ENCODE measurements at regions not wholly inside any gene's neighbourhood (a gene's known extent, or its start where the extent isn't known, plus 50 kb on each side); places are given as distances from the start of the nearest gene placed in this dataset.

- no peak for TF ChIP-seq MAX (IDR thresholded peaks at IDR 0.05; ENCODE audit: low read depth, low read length)
- no peak for TF ChIP-seq MYC (IDR thresholded peaks at IDR 0.05; ENCODE audit: low read depth, low read length)
- TF ChIP-seq POLR2A (IDR thresholded peaks at IDR 0.05; ENCODE audit: extremely low read depth, insufficient read length) = no peak
- TF ChIP-seq, protein P1, sequence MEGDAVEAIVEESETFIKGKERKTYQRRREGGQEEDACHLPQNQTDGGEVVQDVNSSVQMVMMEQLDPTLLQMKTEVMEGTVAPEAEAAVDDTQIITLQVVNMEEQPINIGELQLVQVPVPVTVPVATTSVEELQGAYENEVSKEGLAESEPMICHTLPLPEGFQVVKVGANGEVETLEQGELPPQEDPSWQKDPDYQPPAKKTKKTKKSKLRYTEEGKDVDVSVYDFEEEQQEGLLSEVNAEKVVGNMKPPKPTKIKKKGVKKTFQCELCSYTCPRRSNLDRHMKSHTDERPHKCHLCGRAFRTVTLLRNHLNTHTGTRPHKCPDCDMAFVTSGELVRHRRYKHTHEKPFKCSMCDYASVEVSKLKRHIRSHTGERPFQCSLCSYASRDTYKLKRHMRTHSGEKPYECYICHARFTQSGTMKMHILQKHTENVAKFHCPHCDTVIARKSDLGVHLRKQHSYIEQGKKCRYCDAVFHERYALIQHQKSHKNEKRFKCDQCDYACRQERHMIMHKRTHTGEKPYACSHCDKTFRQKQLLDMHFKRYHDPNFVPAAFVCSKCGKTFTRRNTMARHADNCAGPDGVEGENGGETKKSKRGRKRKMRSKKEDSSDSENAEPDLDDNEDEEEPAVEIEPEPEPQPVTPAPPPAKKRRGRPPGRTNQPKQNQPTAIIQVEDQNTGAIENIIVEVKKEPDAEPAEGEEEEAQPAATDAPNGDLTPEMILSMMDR (IDR thresholded peaks at IDR 0.05; ENCODE audit: low read depth, low read length) = no peak
- H3K4me3 ChIP-seq (ENCODE audit: low read depth, low read length) = no peak overlapping the region
- no peak for DNase-seq (ENCODE audit: low read depth)
These were observed 403.7 kb upstream of the TRPC7 start for GRCh38 chr5:136769093-136769492.

GRCh38 chr5:136768457-136768856 lies 403.1 kb upstream of the TRPC7 start:
- no peak for DNase-seq (ENCODE audit: low read depth)
- no peak for TF ChIP-seq MYC (IDR thresholded peaks at IDR 0.05; ENCODE audit: low read depth, low read length)
- no peak for TF ChIP-seq MAX (IDR thresholded peaks at IDR 0.05; ENCODE audit: low read depth, low read length)
- TF ChIP-seq POLR2A (IDR thresholded peaks at IDR 0.05; ENCODE audit: extremely low read depth, insufficient read length) = no peak
- TF ChIP-seq, protein P1 (IDR thresholded peaks at IDR 0.05; ENCODE audit: low read depth, low read length) = no peak
- no peak overlapping the region for H3K4me3 ChIP-seq (ENCODE audit: low read depth, low read length)

DNA sequence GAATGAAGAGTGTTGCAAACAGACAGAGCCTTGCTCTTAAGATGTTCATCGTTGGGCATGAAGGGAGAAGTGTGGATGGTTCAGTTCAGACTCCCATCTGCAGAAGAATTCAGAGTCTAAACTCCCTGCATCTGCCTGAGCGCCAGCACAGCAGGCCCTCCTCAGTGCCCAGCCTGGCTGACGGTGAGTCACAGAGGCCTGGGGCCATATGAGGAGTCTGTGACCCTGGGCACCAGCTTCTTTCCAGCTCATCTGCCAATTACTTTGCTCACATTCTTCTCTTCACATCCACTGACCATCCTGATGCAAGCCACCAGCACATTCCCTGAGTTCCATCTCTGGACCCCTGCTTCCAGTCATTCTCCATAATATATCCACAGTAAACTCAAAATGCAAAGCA lies 401.1 kb upstream of the TRPC7 start:
- no peak for DNase-seq (ENCODE audit: low read depth)
- TF ChIP-seq, protein P1 (IDR thresholded peaks at IDR 0.05; ENCODE audit: low read depth, low read length) = no peak
- H3K4me3 ChIP-seq (ENCODE audit: low read depth, low read length) = no peak overlapping the region

- no peak overlapping the region for H3K4me3 ChIP-seq (ENCODE audit: low read depth, low read length)
- no peak for TF ChIP-seq MYC (IDR thresholded peaks at IDR 0.05; ENCODE audit: low read depth, low read length)
- no peak for TF ChIP-seq POLR2A (IDR thresholded peaks at IDR 0.05; ENCODE audit: extremely low read depth, insufficient read length)
- TF ChIP-seq MAX (IDR thresholded peaks at IDR 0.05; ENCODE audit: low read depth, low read length) = no peak
- TF ChIP-seq, protein P1 (IDR thresholded peaks at IDR 0.05; ENCODE audit: low read depth, low read length) = no peak
- no peak for DNase-seq (ENCODE audit: low read depth)
These were observed 399.3 kb upstream of the TRPC7 start for GRCh38 chr5:136764601-136765000.

GRCh38 chr5:136763548-136763947 lies 398.2 kb upstream of the TRPC7 start:
- no peak for TF ChIP-seq POLR2A (IDR thresholded peaks at IDR 0.05; ENCODE audit: extremely low read depth, insufficient read length)
- TF ChIP-seq, protein P1 (IDR thresholded peaks at IDR 0.05; ENCODE audit: low read depth, low read length) = no peak
- no peak for TF ChIP-seq MAX (IDR thresholded peaks at IDR 0.05; ENCODE audit: low read depth, low read length)
- TF ChIP-seq MYC (IDR thresholded peaks at IDR 0.05; ENCODE audit: low read depth, low read length) = no peak
- DNase-seq (ENCODE audit: low read depth) = no peak
- no peak overlapping the region for H3K4me3 ChIP-seq (ENCODE audit: low read depth, low read length)

DNA sequence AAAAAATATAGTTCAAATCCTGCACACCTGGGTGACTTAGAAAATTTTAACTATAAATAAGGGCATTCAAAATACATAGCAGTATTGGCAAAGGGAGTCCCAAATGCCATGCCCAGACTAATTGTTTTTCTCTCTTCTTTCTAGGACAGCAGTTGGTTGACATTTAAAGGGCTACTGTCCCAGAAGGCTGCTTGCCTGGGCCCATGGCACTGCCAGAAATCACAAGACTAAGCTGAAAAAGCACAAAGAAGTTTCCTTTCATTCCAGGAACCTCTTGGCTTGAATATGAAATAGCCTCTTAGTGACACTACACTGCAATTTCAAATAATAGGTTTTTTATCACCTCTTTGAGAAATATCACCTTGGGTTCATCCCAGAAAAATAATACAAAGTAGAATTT lies 388.9 kb upstream of the TRPC7 start:
- H3K4me3 ChIP-seq (ENCODE audit: low read depth, low read length) = no peak overlapping the region
- no peak for DNase-seq (ENCODE audit: low read depth)
- TF ChIP-seq, protein P1 (IDR thresholded peaks at IDR 0.05; ENCODE audit: low read depth, low read length) = no peak
- no peak for TF ChIP-seq POLR2A (IDR thresholded peaks at IDR 0.05; ENCODE audit: extremely low read depth, insufficient read length)

Measured in NB4 (cell line).